ENCODE measurements at regions not wholly inside any gene's neighbourhood (a gene's known extent, or its start where the extent isn't known, plus 50 kb on each side); places are given as distances from the start of the nearest gene placed in this dataset.
A peak's percentile ranks its signal among the peaks of the same experiment; 100 is the strongest.
"Not testable (repeated sequence)": the region's sequence is repeated elsewhere in the genome, so short reads cannot be mapped to it uniquely, and the experiment has no call there.

DNA sequence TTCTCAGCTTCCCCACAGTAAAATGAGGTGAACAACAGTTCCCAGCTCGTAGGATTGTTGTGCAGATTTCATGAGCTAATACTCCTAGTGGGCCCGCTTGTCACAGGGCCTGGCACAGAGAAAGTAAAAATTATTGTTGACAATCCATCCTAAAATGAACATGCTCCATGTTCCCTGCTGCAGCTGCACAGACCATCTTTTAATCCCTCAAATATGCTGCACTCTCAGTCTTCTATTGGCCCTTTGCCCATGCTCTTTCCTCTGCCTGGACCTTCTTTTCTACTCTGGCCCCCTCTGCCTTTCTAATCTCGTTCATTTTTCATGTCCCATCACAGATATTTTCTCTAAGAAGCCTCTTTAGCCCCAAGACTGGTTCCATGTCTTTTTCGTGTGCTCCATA is 117.7 kb upstream of the NR3C1 start (continued):
- TF ChIP-seq, protein P1, sequence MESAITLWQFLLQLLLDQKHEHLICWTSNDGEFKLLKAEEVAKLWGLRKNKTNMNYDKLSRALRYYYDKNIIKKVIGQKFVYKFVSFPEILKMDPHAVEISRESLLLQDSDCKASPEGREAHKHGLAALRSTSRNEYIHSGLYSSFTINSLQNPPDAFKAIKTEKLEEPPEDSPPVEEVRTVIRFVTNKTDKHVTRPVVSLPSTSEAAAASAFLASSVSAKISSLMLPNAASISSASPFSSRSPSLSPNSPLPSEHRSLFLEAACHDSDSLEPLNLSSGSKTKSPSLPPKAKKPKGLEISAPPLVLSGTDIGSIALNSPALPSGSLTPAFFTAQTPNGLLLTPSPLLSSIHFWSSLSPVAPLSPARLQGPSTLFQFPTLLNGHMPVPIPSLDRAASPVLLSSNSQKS (CRISPR knock-in tag; IDR thresholded peaks at IDR 0.05) = no peak
- TF ChIP-seq HNRNPK (IDR thresholded peaks at IDR 0.05; ENCODE audit: low read depth, low read length, poor library complexity, severe bottlenecking) (no peak), SMARCA4 (IDR thresholded peaks at IDR 0.05) (no peak)

DNA sequence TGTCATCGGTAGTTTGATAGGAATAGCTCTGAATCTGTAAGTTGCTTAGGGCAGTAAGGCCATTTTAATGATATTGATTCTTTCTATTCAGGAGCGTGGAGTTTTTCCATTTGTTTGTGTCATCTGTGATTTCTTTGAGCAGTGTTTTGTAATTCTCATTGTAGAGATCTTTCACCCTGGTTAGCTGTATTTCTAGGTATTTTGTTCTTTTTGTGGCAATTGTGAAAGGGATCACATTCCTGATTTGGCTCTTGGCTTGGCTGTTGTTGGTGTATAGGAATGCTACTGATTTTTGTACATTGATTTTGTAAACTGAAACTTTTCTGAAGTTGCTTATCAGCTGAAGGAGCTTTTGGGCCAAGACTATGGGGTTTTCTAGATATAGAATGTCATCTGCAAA is 115.7 kb upstream of the NR3C1 start:
- H3K4me2 ChIP-seq (ENCODE audit: insufficient read depth, low read length); FAIRE-seq; H3K9ac ChIP-seq (ENCODE audit: insufficient read depth in 1 of 2, low read depth in 2 of 2, low read length in 2 of 2); H3K27ac ChIP-seq (ENCODE audit: extremely low read depth, low read depth, low read length); H3K27me3 ChIP-seq (ENCODE audit: control insufficient read depth in 2 of 2, insufficient read depth in 2 of 2, low read length in 2 of 2); CTCF ChIA-PET (ENCODE audit: low intra/inter-chr PET ratio); H2AFZ ChIP-seq (ENCODE audit: low read depth, low read length); H3K9me3 ChIP-seq (replicated peaks; ENCODE audit: control insufficient read depth, insufficient read depth, low read depth, low read length); H3K36me3 ChIP-seq (ENCODE audit: control insufficient read depth, insufficient read depth, low read length); H3K4me3 ChIP-seq; H3K9me1 ChIP-seq (ENCODE audit: control insufficient read depth, insufficient read depth, low read length); H3K79me2 ChIP-seq (ENCODE audit: control insufficient read depth, insufficient read depth, low read length); H3K4me1 ChIP-seq (replicated peaks in 1 of 2; ENCODE audit: control insufficient read depth in 2 of 2, insufficient read depth in 2 of 2, low read length in 2 of 2); ATAC-seq; POLR2A ChIA-PET; intact Hi-C loops (cut with micrococcal nuclease); BruUV-seq (replicated peaks); DNase-seq (ENCODE audit: extremely low read depth in 1 of 4, low spot score in 3 of 4); H4K20me1 ChIP-seq (replicated peaks; ENCODE audit: control insufficient read depth, insufficient read depth, low read length); in situ Hi-C loops (cut with MboI): not testable (repeated sequence)
- WGBS (ENCODE audit: insufficient coverage, low coverage, missing lambda C conversion rate) = 0% methylated on average over 2 of the region's 2 CpGs

DNA sequence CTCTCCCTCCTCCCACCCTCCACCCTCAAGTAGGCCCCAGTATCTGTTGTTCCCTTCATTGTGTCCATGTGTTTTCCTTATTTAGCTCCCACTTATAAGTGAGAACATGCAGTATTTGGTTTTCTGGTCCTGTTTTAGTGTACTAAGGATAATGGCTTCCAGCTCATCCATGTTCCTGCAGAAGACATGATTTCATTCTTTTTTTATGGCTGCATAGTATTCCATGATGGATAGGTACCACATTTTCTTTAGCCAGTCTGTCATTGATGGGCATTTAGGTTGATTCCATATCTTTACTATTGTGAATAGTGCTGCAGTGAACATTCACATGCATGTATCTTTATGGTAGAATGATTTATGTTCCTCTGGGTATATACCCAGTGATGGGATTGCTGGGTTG is 114.3 kb upstream of the NR3C1 start:
- H3K9me3 ChIP-seq (replicated peaks; ENCODE audit: control insufficient read depth, insufficient read depth, low read depth, low read length); H3K27ac ChIP-seq (ENCODE audit: extremely low read depth, low read depth, low read length); H3K4me1 ChIP-seq (replicated peaks in 1 of 2; ENCODE audit: control insufficient read depth in 2 of 2, insufficient read depth in 2 of 2, low read length in 2 of 2); H3K4me2 ChIP-seq (ENCODE audit: insufficient read depth, low read length); H3K9ac ChIP-seq (ENCODE audit: insufficient read depth in 1 of 2, low read depth in 2 of 2, low read length in 2 of 2); in situ Hi-C loops (cut with MboI); CTCF ChIA-PET (ENCODE audit: low intra/inter-chr PET ratio); FAIRE-seq; H3K79me2 ChIP-seq (ENCODE audit: control insufficient read depth, insufficient read depth, low read length); H2AFZ ChIP-seq (ENCODE audit: low read depth, low read length); H3K36me3 ChIP-seq (ENCODE audit: control insufficient read depth, insufficient read depth, low read length); BruUV-seq (replicated peaks); H3K9me1 ChIP-seq (ENCODE audit: control insufficient read depth, insufficient read depth, low read length); H3K27me3 ChIP-seq (ENCODE audit: control insufficient read depth in 2 of 2, insufficient read depth in 2 of 2, low read length in 2 of 2); intact Hi-C loops (cut with micrococcal nuclease); DNase-seq (ENCODE audit: extremely low read depth in 1 of 4, low spot score in 3 of 4); ATAC-seq; H3K4me3 ChIP-seq; H4K20me1 ChIP-seq (replicated peaks; ENCODE audit: control insufficient read depth, insufficient read depth, low read length): not testable (repeated sequence)
- TF ChIP-seq ZNF146 (CRISPR knock-in tag; IDR thresholded peaks at IDR 0.05; ENCODE audit: unreplicated experiment) = peak; percentile 24
- POLR2A ChIA-PET = interaction anchor here (0.7 kb wide), 2 partner anchors 36 to 71 kb away, joined by 3 read pairs; no protein-coding TSS in a partner anchor

All from K562 (cell line).